Stomach (tissue), 4 donors: ENCODE measurements at regions not wholly inside any gene's neighbourhood (a gene's known extent, or its start where the extent isn't known, plus 50 kb on each side); places are given as distances from the start of the nearest gene placed in this dataset.

Source experiments
- CTCF ChIP-seq, 7 experiments: fragments of 450-650 bp in 4 of 7; fragments of 200-600 bp in 3 of 7; sonication (generic) in 3 of 7; IDR thresholded peaks; one replicate each; pipeline ENCODE4 v1.5.1; 2016 to 2019; ENCODE audit warnings: antibody characterized with exemption in 7 of 7, control low read depth in 2 of 7, mild to moderate bottlenecking in 1 of 7
- EP300 ChIP-seq: sonication (generic); formaldehyde crosslinking; IDR thresholded peaks from one replicate; pipeline ENCODE4 v1.6.1; 2017; ENCODE audit warnings: antibody characterized with exemption
- POLR2A ChIP-seq, 4 donors: fragments of 450-650 bp; IDR thresholded peaks; one replicate each; pipeline ENCODE4 v1.6.1; 2016; ENCODE audit warnings: antibody characterized with exemption in 4 of 4, control low read depth in 2 of 4, mild to moderate bottlenecking in 1 of 4, moderate library complexity in 1 of 4
- POLR2AphosphoS5 ChIP-seq, 3 donors: sonication (generic); formaldehyde crosslinking; IDR thresholded peaks; one replicate each; pipeline ENCODE4 v1.6.1; 2016; ENCODE audit warnings: antibody characterized with exemption in 3 of 3

- TF ChIP-seq CTCF (IDR thresholded peaks at IDR 0.05) (no peak), EP300 (no peak), POLR2A (IDR thresholded peaks at IDR 0.05) (no peak), POLR2AphosphoS5 (IDR thresholded peaks at IDR 0.05) (no peak)
Observed at GRCh38 chr15:95352631-95353187, 977.8 kb upstream of the NR2F2 start.
